22Rv1 (cell line): ENCODE measurements at regions not wholly inside any gene's neighbourhood (a gene's known extent, or its start where the extent isn't known, plus 50 kb on each side); places are given as distances from the start of the nearest gene placed in this dataset.

Source experiments
- CTCF ChIP-seq: fragments of 450-650 bp; IDR thresholded peaks from 2 replicates; pipeline ENCODE4 v1.5.1; 2017; ENCODE audit warnings: mild to moderate bottlenecking
- ZFX ChIP-seq: fragments of 450-650 bp; IDR thresholded peaks from 2 replicates; pipeline ENCODE4 v1.6.1; 2017; ENCODE audit warnings: antibody characterized with exemption, borderline replicate concordance

- TF ChIP-seq CTCF (no peak), ZFX (no peak)
These were observed 1084.9 kb downstream of the ADGRL3 start for GRCh38 chr4:62285026-62285425.
